ENCODE measurements at regions not wholly inside any gene's neighbourhood (a gene's known extent, or its start where the extent isn't known, plus 50 kb on each side); places are given as distances from the start of the nearest gene placed in this dataset.

DNA sequence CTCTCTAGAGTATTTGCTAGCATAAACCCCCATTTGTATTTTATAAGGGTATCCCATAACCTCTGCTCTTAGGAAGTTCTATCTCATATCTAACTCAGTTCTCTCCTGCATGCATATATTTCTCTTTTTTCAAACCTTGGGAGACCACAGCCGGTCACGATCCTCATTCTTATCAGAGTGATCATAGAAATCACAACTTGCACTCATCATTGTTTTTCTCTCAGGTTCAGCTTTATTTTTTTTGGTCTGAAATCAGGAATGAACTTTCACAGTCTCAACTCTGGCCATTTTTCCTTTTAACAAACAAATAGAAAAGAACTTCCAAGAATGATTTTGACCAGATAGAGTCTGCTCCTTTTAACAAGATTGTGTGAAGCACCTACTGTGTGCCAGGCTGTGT lies 98.6 kb upstream of the BLID start:
- CTCF ChIA-PET, result interaction anchor here (0.6 to 7.0 kb wide), 19 partner anchors 11 to 878 kb away, joined by 3 to 94 read pairs (median 6); no protein-coding TSS in a partner anchor
- H3K4me3 ChIP-seq (ENCODE audit: low read depth, low read length), result no peak overlapping the region
- POLR2A ChIA-PET, result interaction anchor here (0.6 to 2.0 kb wide), 19 partner anchors 10 to 619 kb away, joined by 3 to 19 read pairs (median 4); no protein-coding TSS in a partner anchor
- DNase-seq (ENCODE audit: low read depth, low spot score), result no peak
- TF ChIP-seq, protein P1, sequence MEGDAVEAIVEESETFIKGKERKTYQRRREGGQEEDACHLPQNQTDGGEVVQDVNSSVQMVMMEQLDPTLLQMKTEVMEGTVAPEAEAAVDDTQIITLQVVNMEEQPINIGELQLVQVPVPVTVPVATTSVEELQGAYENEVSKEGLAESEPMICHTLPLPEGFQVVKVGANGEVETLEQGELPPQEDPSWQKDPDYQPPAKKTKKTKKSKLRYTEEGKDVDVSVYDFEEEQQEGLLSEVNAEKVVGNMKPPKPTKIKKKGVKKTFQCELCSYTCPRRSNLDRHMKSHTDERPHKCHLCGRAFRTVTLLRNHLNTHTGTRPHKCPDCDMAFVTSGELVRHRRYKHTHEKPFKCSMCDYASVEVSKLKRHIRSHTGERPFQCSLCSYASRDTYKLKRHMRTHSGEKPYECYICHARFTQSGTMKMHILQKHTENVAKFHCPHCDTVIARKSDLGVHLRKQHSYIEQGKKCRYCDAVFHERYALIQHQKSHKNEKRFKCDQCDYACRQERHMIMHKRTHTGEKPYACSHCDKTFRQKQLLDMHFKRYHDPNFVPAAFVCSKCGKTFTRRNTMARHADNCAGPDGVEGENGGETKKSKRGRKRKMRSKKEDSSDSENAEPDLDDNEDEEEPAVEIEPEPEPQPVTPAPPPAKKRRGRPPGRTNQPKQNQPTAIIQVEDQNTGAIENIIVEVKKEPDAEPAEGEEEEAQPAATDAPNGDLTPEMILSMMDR (IDR thresholded peaks at IDR 0.05; ENCODE audit: insufficient read depth, low read length, missing control alignments), result no peak

DNA sequence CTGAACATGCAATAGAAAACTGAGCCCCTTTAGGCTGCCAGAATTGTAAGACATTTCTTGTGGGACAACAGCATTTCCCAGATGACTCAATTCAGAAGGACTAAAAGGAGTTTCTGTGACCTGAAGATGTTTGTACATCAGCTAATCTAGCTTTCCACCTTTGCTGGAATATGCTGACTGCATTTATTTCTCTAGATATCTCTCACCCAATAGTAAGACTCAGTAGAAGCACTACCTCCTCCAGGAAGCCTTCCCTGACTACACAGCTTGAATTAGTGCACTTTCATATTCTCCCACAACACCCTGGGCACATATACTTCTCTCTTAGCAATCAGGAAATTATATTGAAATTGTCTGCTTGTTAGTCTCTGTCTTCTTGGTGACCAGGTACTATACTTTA lies 98.1 kb upstream of the BLID start:
- no peak overlapping the region for H3K4me3 ChIP-seq (ENCODE audit: low read depth, low read length)
- DNase-seq (ENCODE audit: low read depth, low spot score), result no peak
- TF ChIP-seq, protein P1 (IDR thresholded peaks at IDR 0.05; ENCODE audit: insufficient read depth, low read length, missing control alignments), result no peak
- ChIA-PET CTCF (interaction anchor here (1.1 to 7.0 kb wide), 9 partner anchors 11 to 560 kb away, joined by 3 to 94 read pairs (median 22); no protein-coding TSS in a partner anchor), POLR2A (interaction anchor here (0.9 to 2.0 kb wide), 4 partner anchors 25 to 618 kb away, joined by 4 to 19 read pairs (median 6); no protein-coding TSS in a partner anchor)

DNA sequence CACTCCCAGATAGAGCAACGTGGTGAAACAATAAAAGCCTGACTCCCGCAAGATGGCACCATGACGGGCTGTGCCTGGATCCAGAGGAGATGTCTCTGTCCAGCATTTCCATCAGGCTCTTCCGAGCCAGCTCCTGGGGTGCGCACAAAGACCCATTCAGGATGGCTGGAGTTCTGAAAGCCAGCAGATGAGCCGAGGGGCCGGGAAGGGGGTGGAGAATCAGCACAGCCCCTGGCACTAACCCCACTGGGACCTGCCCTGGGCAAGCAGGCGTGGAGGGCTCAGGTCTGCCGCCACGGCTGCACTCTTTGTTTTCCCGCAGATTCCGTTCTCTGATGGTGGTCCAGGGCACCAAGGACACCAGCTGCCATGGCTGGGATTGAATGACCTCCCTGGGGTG lies 97.2 kb upstream of the BLID start:
- ChIA-PET POLR2A (interaction anchor here (0.8 kb wide), 1 partner anchor 558 kb away, joined by 4 read pairs; no protein-coding TSS in a partner anchor), CTCF (interaction anchor here (1.0 to 7.0 kb wide), 6 partner anchors 10 to 559 kb away, joined by 3 to 94 read pairs (median 43); no protein-coding TSS in a partner anchor)
- H3K4me3 ChIP-seq (ENCODE audit: low read depth, low read length), result no peak overlapping the region
- no peak for DNase-seq (ENCODE audit: low read depth, low spot score)
- TF ChIP-seq, protein P1 (IDR thresholded peaks at IDR 0.05; ENCODE audit: insufficient read depth, low read length, missing control alignments), result no peak

DNA sequence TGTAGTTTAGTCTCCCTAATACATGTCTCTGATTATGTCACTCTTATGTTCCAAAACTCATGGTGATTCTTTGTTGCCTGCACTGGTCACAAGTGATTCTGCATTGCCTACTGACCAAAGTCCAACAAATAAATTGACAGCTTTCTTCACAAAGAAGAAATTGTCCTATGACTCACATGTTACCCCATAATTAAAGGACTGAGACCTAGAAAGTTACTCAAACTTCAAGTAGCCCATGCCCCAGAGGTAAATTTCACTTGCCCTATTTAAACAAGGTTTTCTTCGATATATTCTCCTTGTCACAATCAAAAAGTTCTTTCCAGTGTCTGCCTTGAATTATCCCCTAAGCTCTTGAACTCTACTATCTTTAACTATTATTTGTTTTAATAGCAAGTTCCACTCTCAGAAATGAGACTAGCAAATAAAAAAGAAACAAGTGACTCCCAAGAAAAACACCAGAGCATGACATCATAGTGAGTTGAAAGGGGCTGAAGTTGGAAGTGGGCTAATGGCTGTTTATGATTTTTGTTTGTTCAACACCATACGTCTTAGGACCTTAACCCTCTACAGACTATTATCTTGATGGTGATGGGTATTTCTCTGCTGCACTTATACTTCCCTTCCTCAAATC lies 94.5 kb upstream of the BLID start:
- CTCF ChIA-PET, result interaction anchor here (1.0 to 2.6 kb wide), 3 partner anchors 14 to 555 kb away, joined by 3 to 13 read pairs (median 8); no protein-coding TSS in a partner anchor
- POLR2A ChIA-PET, result interaction anchor here (0.7 to 2.2 kb wide), 4 partner anchors 30 to 111 kb away, joined by 3 to 10 read pairs (median 3); no protein-coding TSS in a partner anchor
- no peak overlapping the region for H3K4me3 ChIP-seq (ENCODE audit: low read depth, low read length)
- TF ChIP-seq, protein P1 (IDR thresholded peaks at IDR 0.05; ENCODE audit: insufficient read depth, low read length, missing control alignments), result no peak
- DNase-seq (ENCODE audit: low read depth, low spot score), result no peak

DNA sequence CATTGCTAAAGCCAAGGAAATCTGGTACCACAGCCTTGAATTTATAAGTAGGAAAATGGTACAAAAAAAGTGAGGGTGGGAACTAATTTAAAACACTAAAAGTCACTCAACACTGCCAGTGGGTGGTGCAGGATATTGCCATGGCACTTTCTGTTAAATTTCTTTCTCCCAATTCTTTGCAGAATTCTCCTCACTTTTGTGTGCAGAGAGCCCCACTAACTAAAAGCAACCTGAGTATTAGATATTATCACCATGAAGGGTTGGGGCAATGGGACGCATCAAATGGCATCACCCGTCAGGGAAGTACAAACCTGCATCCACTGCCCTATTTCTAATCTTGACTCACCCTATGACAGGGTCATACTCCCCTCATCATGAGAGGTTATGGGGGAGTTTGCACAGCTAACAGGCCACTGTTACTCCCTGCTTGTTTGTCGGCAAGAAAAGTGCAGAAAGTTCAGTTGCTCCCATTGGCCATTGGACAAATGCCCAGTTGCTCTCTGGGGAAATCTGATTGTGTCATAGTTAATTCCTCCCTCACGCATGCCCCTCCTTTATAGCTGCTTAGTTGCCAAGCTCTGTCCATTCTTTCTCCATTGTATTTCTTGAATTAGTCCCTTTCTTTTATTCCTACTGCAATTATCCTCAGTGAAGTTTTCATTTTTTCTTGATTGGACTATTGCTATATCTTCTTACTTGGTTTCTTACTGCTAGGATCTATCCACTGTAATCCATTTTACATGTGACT lies 93.8 kb upstream of the BLID start:
- DNase-seq (ENCODE audit: low read depth, low spot score), result no peak
- POLR2A ChIA-PET, result interaction anchor here (0.7 to 2.2 kb wide), 4 partner anchors 29 to 110 kb away, joined by 3 to 10 read pairs (median 3); no protein-coding TSS in a partner anchor
- TF ChIP-seq, protein P1 (IDR thresholded peaks at IDR 0.05; ENCODE audit: insufficient read depth, low read length, missing control alignments), result no peak
- H3K4me3 ChIP-seq (ENCODE audit: low read depth, low read length), result no peak overlapping the region
- CTCF ChIA-PET, result interaction anchor here (0.6 to 2.6 kb wide), 4 partner anchors 13 to 555 kb away, joined by 3 to 13 read pairs (median 6); no protein-coding TSS in a partner anchor

Measured in AG04449 (cell line).